ENCODE measurements at regions not wholly inside any gene's neighbourhood (a gene's known extent, or its start where the extent isn't known, plus 50 kb on each side); places are given as distances from the start of the nearest gene placed in this dataset.

- ChIA-PET CTCF (no interaction called here), POLR2A (no interaction called here)
- Histone ChIP-seq H3K9me3 (no peaks in the 10 kb centered on the region), H3K36me3 (ENCODE audit: control insufficient read depth in 2 of 2, extremely low read depth in 1 of 2, insufficient read depth in 1 of 2, low read length in 1 of 2) (no peaks in the 10 kb centered on the region), H3K4me3 (ENCODE audit: control insufficient read depth in 1 of 2, extremely low read depth in 1 of 2, low read length in 1 of 2) (no peak overlapping the region), H3K27ac (ENCODE audit: low read length) (no peak overlapping the region), H3K4me1 (ENCODE audit: control insufficient read depth in 1 of 2, extremely low read depth in 1 of 2, insufficient read depth in 2 of 2, low read length in 2 of 2) (no peaks in the 10 kb centered on the region), H3K27me3 (replicated peaks in 1 of 2; ENCODE audit: control insufficient read depth in 2 of 2, extremely low read depth in 1 of 2, insufficient read depth in 2 of 2, low read length in 1 of 2) (no peaks in the 10 kb centered on the region)
- no peak for DNase-seq
- H3K4me1 Mint-ChIP-seq: no peaks in the 10 kb centered on the region
- H3K9me3 Mint-ChIP-seq: no peaks in the 10 kb centered on the region
- H3K27me3 Mint-ChIP-seq: peaks cover 4 to 14% of the 10 kb centered on the region in 2 donors
- no peak overlapping the region for H3K4me3 Mint-ChIP-seq
- no CpG with 5 or more reads among the region's 1 CpG for WGBS (ENCODE audit: insufficient coverage)
- H3K27ac Mint-ChIP-seq: no peak overlapping the region
- no peak for ATAC-seq (replicated peaks in 1 of 4)
- no peaks in the 10 kb centered on the region for H3K36me3 Mint-ChIP-seq
Observed at GRCh38 chr6:100962466-100962865, 81.3 kb upstream of the ASCC3 start.

- DNase-seq (no peak), ATAC-seq (replicated peaks in 1 of 4) (no peak)
- ChIA-PET POLR2A (no interaction called here), CTCF (no interaction called here)
- Histone ChIP-seq H3K36me3 (ENCODE audit: control insufficient read depth in 2 of 2, extremely low read depth in 1 of 2, insufficient read depth in 1 of 2, low read length in 1 of 2) (no peaks in the 10 kb centered on the region), H3K4me1 (ENCODE audit: control insufficient read depth in 1 of 2, extremely low read depth in 1 of 2, insufficient read depth in 2 of 2, low read length in 2 of 2) (no peaks in the 10 kb centered on the region), H3K9me3 (no peaks in the 10 kb centered on the region), H3K4me3 (ENCODE audit: control insufficient read depth in 1 of 2, extremely low read depth in 1 of 2, low read length in 1 of 2) (no peak overlapping the region), H3K27ac (ENCODE audit: low read length) (no peak overlapping the region), H3K27me3 (replicated peaks in 1 of 2; ENCODE audit: control insufficient read depth in 2 of 2, extremely low read depth in 1 of 2, insufficient read depth in 2 of 2, low read length in 1 of 2) (peaks cover 0 to 4% of the 10 kb centered on the region in 2 experiments)
- Mint-ChIP-seq H3K36me3 (no peaks in the 10 kb centered on the region), H3K4me1 (no peaks in the 10 kb centered on the region), H3K27me3 (peaks cover 13 to 26% of the 10 kb centered on the region in 2 donors), H3K9me3 (peaks cover 0 to 7% (median 5%) of the 10 kb centered on the region in 3 donors), H3K4me3 (no peak overlapping the region), H3K27ac (no peak overlapping the region)
Observed at GRCh38 chr6:100965067-100965466, 83.9 kb upstream of the ASCC3 start.

- DNase-seq (no peak), ATAC-seq (replicated peaks in 1 of 4) (no peak)
- Histone ChIP-seq H3K36me3 (ENCODE audit: control insufficient read depth in 2 of 2, extremely low read depth in 1 of 2, insufficient read depth in 1 of 2, low read length in 1 of 2) (no peaks in the 10 kb centered on the region), H3K9me3 (no peaks in the 10 kb centered on the region), H3K27ac (ENCODE audit: low read length) (no peak overlapping the region), H3K4me1 (ENCODE audit: control insufficient read depth in 1 of 2, extremely low read depth in 1 of 2, insufficient read depth in 2 of 2, low read length in 2 of 2) (no peaks in the 10 kb centered on the region), H3K27me3 (replicated peaks in 1 of 2; ENCODE audit: control insufficient read depth in 2 of 2, extremely low read depth in 1 of 2, insufficient read depth in 2 of 2, low read length in 1 of 2) (peaks cover 0 to 4% of the 10 kb centered on the region in 2 experiments), H3K4me3 (ENCODE audit: control insufficient read depth in 1 of 2, extremely low read depth in 1 of 2, low read length in 1 of 2) (no peak overlapping the region)
- H3K4me3 Mint-ChIP-seq: no peak overlapping the region
- POLR2A ChIA-PET: no interaction called here
- CTCF ChIA-PET: no interaction called here
- 69% methylated on average over 3 of the region's 6 CpGs for WGBS (ENCODE audit: insufficient coverage)
- no peaks in the 10 kb centered on the region for H3K4me1 Mint-ChIP-seq
- no peak overlapping the region for H3K27ac Mint-ChIP-seq
- H3K27me3 Mint-ChIP-seq: peaks cover 13 to 24% of the 10 kb centered on the region in 2 donors
- H3K36me3 Mint-ChIP-seq: no peaks in the 10 kb centered on the region
- H3K9me3 Mint-ChIP-seq: peaks cover 0 to 14% (median 9%) of the 10 kb centered on the region in 3 donors
Observed at GRCh38 chr6:100968949-100969348, 87.8 kb upstream of the ASCC3 start.

GRCh38 chr6:100979267-100979666, 98.1 kb upstream of the ASCC3 start:
- Histone ChIP-seq H3K27ac (ENCODE audit: low read length) (no peak overlapping the region), H3K9me3 (no peaks in the 10 kb centered on the region), H3K36me3 (ENCODE audit: control insufficient read depth in 2 of 2, extremely low read depth in 1 of 2, insufficient read depth in 1 of 2, low read length in 1 of 2) (no peaks in the 10 kb centered on the region), H3K4me3 (ENCODE audit: control insufficient read depth in 1 of 2, extremely low read depth in 1 of 2, low read length in 1 of 2) (no peak overlapping the region), H3K4me1 (ENCODE audit: control insufficient read depth in 1 of 2, extremely low read depth in 1 of 2, insufficient read depth in 2 of 2, low read length in 2 of 2) (no peaks in the 10 kb centered on the region), H3K27me3 (replicated peaks in 1 of 2; ENCODE audit: control insufficient read depth in 2 of 2, extremely low read depth in 1 of 2, insufficient read depth in 2 of 2, low read length in 1 of 2) (no peaks in the 10 kb centered on the region)
- Mint-ChIP-seq H3K9me3 (peaks cover 0 to 5% (median 0%) of the 10 kb centered on the region in 3 donors), H3K27ac (no peak overlapping the region), H3K4me3 (no peak overlapping the region), H3K27me3 (peaks cover 0 to 4% of the 10 kb centered on the region in 2 donors), H3K36me3 (no peaks in the 10 kb centered on the region), H3K4me1 (no peaks in the 10 kb centered on the region)
- 77% methylated on average over 2 of the region's 4 CpGs for WGBS (ENCODE audit: insufficient coverage)
- ATAC-seq (replicated peaks in 1 of 4): no peak
- no peak for DNase-seq
- POLR2A ChIA-PET: no interaction called here
- CTCF ChIA-PET: no interaction called here

- POLR2A ChIA-PET: interaction anchor here in 1 of 2 donors (0.7 kb wide), 1 partner anchor 43 kb away, joined by 3 read pairs; no protein-coding TSS in a partner anchor
- no CpG with 5 or more reads among the region's 1 CpG for WGBS (ENCODE audit: insufficient coverage)
- no peak overlapping the region for H3K27ac Mint-ChIP-seq
- peaks cover 0 to 3% (median 0%) of the 10 kb centered on the region in 3 donors for H3K9me3 Mint-ChIP-seq
- Histone ChIP-seq H3K36me3 (ENCODE audit: control insufficient read depth in 2 of 2, extremely low read depth in 1 of 2, insufficient read depth in 1 of 2, low read length in 1 of 2) (no peaks in the 10 kb centered on the region), H3K4me1 (ENCODE audit: control insufficient read depth in 1 of 2, extremely low read depth in 1 of 2, insufficient read depth in 2 of 2, low read length in 2 of 2) (no peaks in the 10 kb centered on the region), H3K9me3 (no peaks in the 10 kb centered on the region), H3K4me3 (ENCODE audit: control insufficient read depth in 1 of 2, extremely low read depth in 1 of 2, low read length in 1 of 2) (no peak overlapping the region), H3K27me3 (replicated peaks in 1 of 2; ENCODE audit: control insufficient read depth in 2 of 2, extremely low read depth in 1 of 2, insufficient read depth in 2 of 2, low read length in 1 of 2) (no peaks in the 10 kb centered on the region), H3K27ac (ENCODE audit: low read length) (no peak overlapping the region)
- no peak for ATAC-seq (replicated peaks in 1 of 4)
- CTCF ChIA-PET: no interaction called here
- H3K4me3 Mint-ChIP-seq: no peak overlapping the region
- no peaks in the 10 kb centered on the region for H3K36me3 Mint-ChIP-seq
- peaks cover 0 to 4% of the 10 kb centered on the region in 2 donors for H3K27me3 Mint-ChIP-seq
- no peak for DNase-seq
- H3K4me1 Mint-ChIP-seq: no peaks in the 10 kb centered on the region
Observed at GRCh38 chr6:100980949-100981348, 99.8 kb upstream of the ASCC3 start.

- no peaks in the 10 kb centered on the region for H3K27me3 ChIP-seq (replicated peaks in 1 of 2; ENCODE audit: control insufficient read depth in 2 of 2, extremely low read depth in 1 of 2, insufficient read depth in 2 of 2, low read length in 1 of 2)
- H3K4me3 ChIP-seq (ENCODE audit: control insufficient read depth in 1 of 2, extremely low read depth in 1 of 2, low read length in 1 of 2): no peak overlapping the region
- H3K36me3 Mint-ChIP-seq: no peaks in the 10 kb centered on the region
- DNase-seq: no peak
- no peaks in the 10 kb centered on the region for H3K36me3 ChIP-seq (ENCODE audit: control insufficient read depth in 2 of 2, extremely low read depth in 1 of 2, insufficient read depth in 1 of 2, low read length in 1 of 2)
- H3K4me1 Mint-ChIP-seq: no peaks in the 10 kb centered on the region
- H3K27me3 Mint-ChIP-seq: peaks cover 0 to 4% of the 10 kb centered on the region in 2 donors
- H3K4me3 Mint-ChIP-seq: no peak overlapping the region
- H3K9me3 Mint-ChIP-seq: peaks cover 0 to 3% (median 0%) of the 10 kb centered on the region in 3 donors
- 67% methylated on average over 1 of the region's 1 CpG for WGBS (ENCODE audit: insufficient coverage)
- POLR2A ChIA-PET: no interaction called here
- ATAC-seq (replicated peaks in 1 of 4): no peak
- CTCF ChIA-PET: no interaction called here
- H3K9me3 ChIP-seq: no peaks in the 10 kb centered on the region
- H3K27ac Mint-ChIP-seq: no peak overlapping the region
- H3K4me1 ChIP-seq (ENCODE audit: control insufficient read depth in 1 of 2, extremely low read depth in 1 of 2, insufficient read depth in 2 of 2, low read length in 2 of 2): no peaks in the 10 kb centered on the region
- H3K27ac ChIP-seq (ENCODE audit: low read length): no peak overlapping the region
Observed at GRCh38 chr6:100986921-100987320, 105.8 kb upstream of the ASCC3 start.

GRCh38 chr6:100987556-100987955, 106.4 kb upstream of the ASCC3 start:
- Histone ChIP-seq H3K9me3 (no peaks in the 10 kb centered on the region), H3K27me3 (replicated peaks in 1 of 2; ENCODE audit: control insufficient read depth in 2 of 2, extremely low read depth in 1 of 2, insufficient read depth in 2 of 2, low read length in 1 of 2) (no peaks in the 10 kb centered on the region), H3K4me1 (ENCODE audit: control insufficient read depth in 1 of 2, extremely low read depth in 1 of 2, insufficient read depth in 2 of 2, low read length in 2 of 2) (no peaks in the 10 kb centered on the region), H3K27ac (ENCODE audit: low read length) (no peak overlapping the region), H3K36me3 (ENCODE audit: control insufficient read depth in 2 of 2, extremely low read depth in 1 of 2, insufficient read depth in 1 of 2, low read length in 1 of 2) (no peaks in the 10 kb centered on the region), H3K4me3 (ENCODE audit: control insufficient read depth in 1 of 2, extremely low read depth in 1 of 2, low read length in 1 of 2) (no peak overlapping the region)
- WGBS (ENCODE audit: insufficient coverage): 100% methylated on average over 1 of the region's 5 CpGs
- ATAC-seq (replicated peaks in 1 of 4): no peak
- H3K36me3 Mint-ChIP-seq: no peaks in the 10 kb centered on the region
- H3K4me3 Mint-ChIP-seq: no peak overlapping the region
- H3K9me3 Mint-ChIP-seq: peaks cover 0 to 4% (median 0%) of the 10 kb centered on the region in 3 donors
- CTCF ChIA-PET: no interaction called here
- H3K4me1 Mint-ChIP-seq: no peaks in the 10 kb centered on the region
- no peak for DNase-seq
- POLR2A ChIA-PET: no interaction called here
- H3K27ac Mint-ChIP-seq: no peak overlapping the region
- peaks cover 0 to 4% of the 10 kb centered on the region in 2 donors for H3K27me3 Mint-ChIP-seq

Data from T-cell (primary cell).